GM04503 (cell line): ENCODE measurements at regions not wholly inside any gene's neighbourhood (a gene's known extent, or its start where the extent isn't known, plus 50 kb on each side); places are given as distances from the start of the nearest gene placed in this dataset.

Experiments
- DNase-seq: peaks from one replicate; pipeline ENCODE4 v3.0.0-alpha.2; 2012; ENCODE audit warnings: low read depth

DNA sequence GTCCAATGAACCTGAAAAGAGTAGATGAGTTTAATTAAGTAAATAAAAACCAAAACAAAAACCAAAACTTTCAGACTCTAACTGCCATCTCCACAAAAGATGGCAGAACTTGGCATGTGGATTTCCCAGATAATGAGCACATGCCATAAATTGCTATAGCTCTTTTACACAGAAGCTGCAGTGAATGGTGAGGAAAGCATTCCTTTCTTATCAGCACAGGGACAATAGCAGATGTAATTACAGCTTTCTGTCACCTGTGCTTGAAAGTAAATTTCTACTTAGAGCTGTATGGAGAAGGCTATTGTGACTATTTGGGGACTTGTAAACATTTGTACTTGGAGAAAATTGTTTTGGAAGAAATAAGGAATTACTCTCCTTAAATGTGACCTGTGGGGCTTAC lies 378.4 kb downstream of the RPRM start:
- DNase-seq: no peak

DNA sequence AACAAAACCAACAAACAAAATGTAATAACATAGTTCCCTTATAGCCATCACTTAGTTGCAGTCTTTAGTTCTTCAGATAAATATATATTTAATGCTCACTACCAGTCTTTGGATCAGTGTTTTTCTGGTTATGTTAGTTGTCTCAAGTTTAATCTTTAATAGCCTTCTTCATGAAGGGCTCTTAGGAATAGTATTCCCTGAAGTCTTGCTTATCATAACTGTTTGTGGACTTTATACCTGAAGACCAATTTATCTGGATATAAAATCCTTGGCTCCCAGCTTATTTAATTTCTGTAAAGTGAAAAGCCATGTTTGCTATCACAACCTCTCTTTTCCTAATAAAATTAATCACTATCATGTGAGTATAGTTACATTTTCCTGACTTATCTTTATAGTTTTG lies 379.7 kb downstream of the ARL6IP6 start:
- no peak for DNase-seq

GRCh38 chr2:153096272-153096671 lies 377.9 kb downstream of the ARL6IP6 start:
- DNase-seq: no peak

DNA sequence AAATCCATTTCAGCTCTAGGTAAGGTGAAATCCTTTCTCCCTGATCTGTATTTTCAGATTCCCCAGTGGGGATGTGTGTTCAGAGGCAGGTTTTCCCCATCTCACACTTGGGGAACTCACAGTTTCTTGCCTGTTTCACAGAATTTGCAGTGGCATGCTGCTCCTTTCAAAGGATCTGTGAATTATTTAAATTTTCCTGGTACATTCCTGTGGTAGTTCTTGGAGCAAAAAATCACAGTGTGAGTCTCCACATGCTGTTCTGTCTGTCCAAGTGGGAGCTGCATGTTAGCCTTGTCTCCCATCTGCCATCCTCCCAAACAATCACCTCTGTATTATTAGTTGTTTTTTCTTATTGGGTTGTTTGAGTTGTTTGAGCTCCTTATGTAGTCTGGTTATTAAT lies 372.9 kb downstream of the ARL6IP6 start:
- DNase-seq: no peak

DNA sequence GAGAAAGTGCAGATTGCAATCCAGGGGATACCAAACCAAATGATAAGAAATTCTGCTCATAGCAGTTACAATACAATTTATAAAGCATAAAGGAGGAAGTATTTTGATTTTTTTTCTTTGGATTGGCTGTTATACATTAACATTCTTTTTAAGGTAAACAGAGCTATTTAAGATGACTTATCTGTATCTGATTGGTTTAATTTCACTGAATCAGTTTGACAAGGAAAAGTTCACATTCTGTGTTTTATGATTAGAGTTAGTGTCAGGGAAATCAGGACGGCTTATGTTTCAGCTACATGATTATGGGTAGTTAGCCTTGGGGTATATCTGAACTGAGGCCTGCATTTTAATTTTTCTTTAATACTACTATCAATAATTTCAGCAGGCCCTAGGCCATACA lies 360.9 kb downstream of the ARL6IP6 start:
- no peak for DNase-seq

DNA sequence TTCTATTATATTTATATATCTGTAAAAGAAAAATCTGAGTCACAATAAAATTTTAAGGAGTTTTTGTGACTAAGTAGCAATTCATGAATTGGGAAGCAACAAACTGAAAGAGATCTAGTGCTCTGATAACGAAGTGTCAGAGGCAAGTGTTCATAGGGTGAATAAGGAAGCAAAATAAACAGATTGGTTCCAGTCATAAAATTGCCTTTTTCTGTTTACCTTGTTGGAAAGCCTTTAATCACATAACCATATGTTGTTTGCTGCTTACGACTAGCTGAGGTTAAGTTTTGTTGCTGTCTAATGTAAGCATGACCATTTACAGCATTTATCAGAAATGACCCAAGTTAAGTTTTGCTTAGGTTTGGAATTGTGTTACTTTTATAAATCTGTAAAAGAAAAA lies 358.9 kb downstream of the ARL6IP6 start:
- no peak for DNase-seq

GRCh38 chr2:153074207-153074606 lies 355.8 kb downstream of the ARL6IP6 start:
- DNase-seq: no peak

GRCh38 chr2:153072813-153073212 lies 354.4 kb downstream of the ARL6IP6 start:
- no peak for DNase-seq

- no peak for DNase-seq
Measured at GRCh38 chr2:153072077-153072476, 353.7 kb downstream of the ARL6IP6 start.

- DNase-seq: no peak
Measured at GRCh38 chr2:153071090-153071489, 352.7 kb downstream of the ARL6IP6 start.

GRCh38 chr2:153068915-153069314 lies 350.5 kb downstream of the ARL6IP6 start:
- DNase-seq: no peak

- no peak for DNase-seq
Measured at GRCh38 chr2:153068052-153068451, 349.6 kb downstream of the ARL6IP6 start.

GRCh38 chr2:153059338-153060052 lies 341.1 kb downstream of the ARL6IP6 start:
- DNase-seq: no peak

DNA sequence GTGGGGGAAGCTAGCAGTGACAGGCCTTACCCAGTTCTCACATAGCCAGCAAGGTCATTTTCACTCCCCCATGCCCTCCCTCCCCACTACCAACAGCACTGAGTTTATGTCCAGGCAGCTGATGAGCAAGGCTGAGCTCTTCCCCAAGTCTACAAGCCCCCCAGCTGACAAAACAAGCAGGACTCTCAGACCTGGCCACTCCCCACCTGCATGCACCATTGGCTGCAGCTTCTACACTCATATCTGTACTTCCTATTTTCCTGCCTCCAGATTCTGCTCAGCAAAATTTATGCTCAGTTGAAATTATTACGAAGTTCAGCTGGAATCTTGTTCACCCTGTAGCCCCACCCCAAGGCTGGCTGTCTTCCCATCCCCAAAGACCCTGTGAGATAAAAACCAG lies 339.3 kb downstream of the ARL6IP6 start:
- DNase-seq: no peak

- DNase-seq: no peak
Measured at GRCh38 chr2:153055182-153055581, 336.8 kb downstream of the ARL6IP6 start.

- DNase-seq: no peak
Measured at GRCh38 chr2:153052807-153053559, 334.6 kb downstream of the ARL6IP6 start.

DNA sequence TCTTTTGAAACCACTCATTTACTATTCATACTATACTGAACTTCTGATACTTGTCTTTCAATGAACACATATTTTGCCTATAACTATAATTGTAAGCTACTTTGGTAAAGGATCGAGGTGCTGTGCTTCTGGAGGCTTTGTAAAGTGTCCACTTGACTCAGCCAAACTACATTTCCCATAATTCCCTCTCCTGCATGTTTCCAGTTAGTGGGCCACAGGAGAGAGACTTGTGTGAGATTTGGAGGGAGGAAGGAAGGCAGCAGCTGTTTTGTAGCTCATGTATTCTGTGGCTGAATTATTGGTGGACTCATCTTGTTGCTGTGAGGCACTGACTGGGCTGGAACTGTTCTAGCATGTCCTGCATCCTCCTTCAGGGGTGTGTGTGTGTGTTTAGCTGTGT lies 328.8 kb downstream of the ARL6IP6 start:
- no peak for DNase-seq

GRCh38 chr2:153043385-153043784 lies 325.0 kb downstream of the ARL6IP6 start:
- DNase-seq: no peak

DNA sequence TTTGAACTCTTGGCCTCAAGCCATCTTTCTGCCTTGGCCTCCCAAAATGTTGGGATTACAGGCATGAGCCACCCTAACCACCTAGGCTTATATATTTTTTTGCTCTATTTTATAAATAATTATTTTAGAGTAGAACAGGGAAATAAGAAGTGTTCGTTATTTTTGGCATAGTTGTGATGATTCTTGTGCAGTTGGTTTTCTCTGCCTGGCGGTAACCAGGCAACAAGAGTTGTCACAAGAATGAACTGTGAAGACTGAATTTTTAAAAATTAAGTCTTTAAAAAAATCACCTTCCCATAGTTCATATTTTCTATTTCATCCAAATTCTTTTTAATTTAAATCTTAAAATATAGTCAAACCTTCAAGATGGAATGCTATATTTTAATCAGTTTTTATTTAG lies 310.2 kb downstream of the ARL6IP6 start:
- no peak for DNase-seq

DNA sequence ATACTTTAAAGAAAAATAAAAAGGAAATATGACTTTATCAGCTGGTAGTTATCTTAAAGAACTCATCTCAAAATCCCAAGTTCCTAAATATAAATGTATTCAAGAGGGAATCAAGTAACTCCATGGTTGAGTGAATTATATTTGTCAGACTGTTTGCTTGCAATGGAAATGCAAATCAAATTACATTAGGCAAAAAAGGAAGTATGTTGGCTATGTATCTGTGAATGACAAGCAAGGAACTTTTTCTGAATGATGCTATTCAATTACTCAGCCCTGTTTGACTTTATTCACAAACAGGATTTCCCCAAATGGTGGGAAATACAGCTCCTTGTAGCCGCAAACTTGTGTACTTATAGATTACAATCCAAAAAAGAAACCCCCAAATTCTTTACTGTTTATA lies 309.1 kb downstream of the ARL6IP6 start:
- no peak for DNase-seq

- no peak for DNase-seq
Measured at GRCh38 chr2:153020201-153020600, 301.8 kb downstream of the ARL6IP6 start.

DNA sequence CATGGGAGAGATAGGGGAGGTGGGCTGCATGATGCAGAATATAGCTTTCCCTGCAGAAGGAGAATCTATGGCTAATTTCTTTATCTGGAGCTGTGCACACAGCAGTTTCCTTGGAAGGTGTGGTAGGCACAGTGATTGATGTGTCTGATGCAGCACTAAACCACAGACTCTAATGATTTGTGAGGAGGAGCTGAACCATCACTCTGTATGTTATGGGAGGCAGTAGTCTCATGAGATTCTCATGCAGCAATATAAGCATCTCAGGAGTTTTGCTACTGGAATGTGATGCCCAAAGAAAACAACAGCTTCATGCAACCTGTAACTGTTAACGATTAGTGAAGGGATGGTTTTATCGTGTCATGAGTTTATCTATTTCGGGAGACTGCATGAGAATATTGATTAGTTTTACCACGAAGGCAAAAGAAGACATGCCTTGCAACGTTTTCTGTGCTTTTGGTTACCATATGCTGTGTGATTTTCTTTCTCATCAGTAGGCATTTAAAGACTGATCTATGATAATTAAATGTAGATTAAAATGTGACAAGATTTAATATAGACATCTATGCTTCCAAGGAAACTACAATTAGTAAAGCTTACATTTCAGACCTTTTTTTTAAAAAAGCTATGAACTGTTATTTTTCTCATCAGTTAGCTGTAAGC lies 286.8 kb downstream of the ARL6IP6 start:
- no peak for DNase-seq

- no peak for DNase-seq
Measured at GRCh38 chr2:153004627-153005026, 286.2 kb downstream of the ARL6IP6 start.
